H9 (cell line): ENCODE measurements at regions not wholly inside any gene's neighbourhood (a gene's known extent, or its start where the extent isn't known, plus 50 kb on each side); places are given as distances from the start of the nearest gene placed in this dataset.

Experiments used
- DNase-seq: peaks from one replicate; pipeline ENCODE4 v3.0.0-alpha.2; 2017
- H2AFZ ChIP-seq: one replicate; pipeline ENCODE4 v1.6.1; 2013; ENCODE audit warnings: mild to moderate bottlenecking, low read length, control low read depth, moderate library complexity
- H2AK5ac ChIP-seq: 2 replicates; pipeline ENCODE4 v1.6.1; 2013; ENCODE audit warnings: low read length, control low read depth, mixed read lengths; ENCODE audit not compliant: insufficient read length
- H2BK120ac ChIP-seq: one replicate; pipeline ENCODE4 v1.6.1; 2013; ENCODE audit warnings: low read depth, mild to moderate bottlenecking, low read length, control low read depth, inconsistent platforms; ENCODE audit not compliant: poor library complexity, severe bottlenecking
- H2BK12ac ChIP-seq: 2 replicates; pipeline ENCODE4 v1.6.1; 2013; ENCODE audit warnings: low read length, control low read depth, mixed read lengths, low read depth; ENCODE audit not compliant: insufficient read length
- H2BK15ac ChIP-seq: 2 replicates; pipeline ENCODE4 v1.6.1; 2013; ENCODE audit warnings: low read depth, low read length, control low read depth
- H2BK20ac ChIP-seq: one replicate; pipeline ENCODE4 v1.6.1; 2013; ENCODE audit warnings: low read depth, mild to moderate bottlenecking, low read length, control low read depth, inconsistent platforms; ENCODE audit not compliant: poor library complexity, severe bottlenecking
- H2BK5ac ChIP-seq: 2 replicates; pipeline ENCODE4 v1.6.1; 2013; ENCODE audit warnings: low read length, control low read depth, mixed read lengths; ENCODE audit not compliant: insufficient read length
- H3K14ac ChIP-seq: 2 replicates; pipeline ENCODE4 v1.6.1; 2013; ENCODE audit warnings: low read length, control low read depth; ENCODE audit not compliant: insufficient read depth
- H3K18ac ChIP-seq: 2 replicates; pipeline ENCODE4 v1.6.1; 2013; ENCODE audit warnings: low read depth, mild to moderate bottlenecking, mixed read lengths, low read length, control low read depth; ENCODE audit not compliant: insufficient read length
- H3K23ac ChIP-seq: 2 replicates; pipeline ENCODE4 v1.6.1; 2013; ENCODE audit warnings: low read length, control low read depth, mixed read lengths, low read depth; ENCODE audit not compliant: insufficient read length
- H3K23me2 ChIP-seq: 2 replicates; pipeline ENCODE4 v1.6.1; 2013; ENCODE audit warnings: low read depth, mild to moderate bottlenecking, mixed read lengths, low read length, control low read depth; ENCODE audit not compliant: insufficient read length, poor library complexity, severe bottlenecking
- H3K27ac ChIP-seq: 2 replicates; pipeline ENCODE4 v1.5.1; 2013; ENCODE audit warnings: low read length, control low read depth, mixed read lengths, low read depth; ENCODE audit not compliant: insufficient read length
- H3K27me3 ChIP-seq: 2 replicates; pipeline ENCODE4 v1.6.1; 2013; ENCODE audit warnings: low read length, control low read depth, inconsistent platforms; ENCODE audit not compliant: insufficient read depth
- H3K4ac ChIP-seq: 2 replicates; pipeline ENCODE4 v1.6.1; 2013; ENCODE audit warnings: low read depth, mild to moderate bottlenecking, control low read depth, inconsistent platforms, low read length, moderate library complexity
- H3K4me1 ChIP-seq: 2 replicates; pipeline ENCODE4 v1.6.1; 2013; ENCODE audit warnings: low read length, control low read depth, inconsistent platforms; ENCODE audit not compliant: insufficient read depth
- H3K4me2 ChIP-seq: 2 replicates; pipeline ENCODE4 v1.6.1; 2013; ENCODE audit warnings: low read length, control low read depth, mixed read lengths; ENCODE audit not compliant: insufficient read length, insufficient read depth
- H3K56ac ChIP-seq: 2 replicates; pipeline ENCODE4 v1.6.1; 2013; ENCODE audit warnings: low read depth, mild to moderate bottlenecking, mixed read lengths, low read length, control low read depth; ENCODE audit not compliant: insufficient read length
- H3K79me1 ChIP-seq: 2 replicates; pipeline ENCODE4 v1.6.1; 2013; ENCODE audit warnings: low read depth, mild to moderate bottlenecking, moderate library complexity, low read length, control low read depth, inconsistent platforms; ENCODE audit not compliant: insufficient read depth, poor library complexity, severe bottlenecking
- H3K79me2 ChIP-seq: 2 replicates; pipeline ENCODE4 v1.6.1; 2013; ENCODE audit warnings: low read length, control low read depth, inconsistent platforms; ENCODE audit not compliant: insufficient read depth
- H3K9ac ChIP-seq: 2 replicates; pipeline ENCODE4 v1.6.1; 2013; ENCODE audit warnings: low read length, control low read depth, mixed read lengths; ENCODE audit not compliant: insufficient read length; ENCODE audit errors: extremely low read depth
- H3K9me3 ChIP-seq: one replicate; pipeline ENCODE4 v1.6.1; 2013; ENCODE audit warnings: low read depth, low read length, inconsistent platforms; ENCODE audit not compliant: control insufficient read depth
- H3T11ph ChIP-seq: one replicate; pipeline ENCODE4 v1.6.1; 2013; ENCODE audit warnings: mild to moderate bottlenecking, low read length, control low read depth, inconsistent platforms
- H4K20me1 ChIP-seq: one replicate; pipeline ENCODE4 v1.6.1; 2013; ENCODE audit not compliant: control insufficient read depth, insufficient read length, insufficient read depth
- H4K5ac ChIP-seq: 2 replicates; pipeline ENCODE4 v1.6.1; 2013; ENCODE audit warnings: low read depth, mild to moderate bottlenecking, mixed read lengths, low read length, control low read depth; ENCODE audit not compliant: insufficient read length
- H4K8ac ChIP-seq: replicated peaks from 2 replicates; pipeline ENCODE4 v1.6.1; 2013; ENCODE audit warnings: low read length, control low read depth, mixed read lengths, low read depth; ENCODE audit not compliant: insufficient read length
- H4K91ac ChIP-seq: 2 replicates; pipeline ENCODE4 v1.6.1; 2013; ENCODE audit warnings: low read depth, mild to moderate bottlenecking, moderate library complexity, mixed read lengths, low read length, control low read depth; ENCODE audit not compliant: insufficient read length
- H3K27ac Mint-ChIP-seq, 3 experiments: 2 replicates in 2 of 3; 3 replicates in 1 of 3; pipeline ENCODE4 v1.8.0; 2020 to 2021; ENCODE audit warnings: mixed read lengths in 3 of 3, mild to moderate bottlenecking in 1 of 3, moderate library complexity in 1 of 3
- H3K27me3 Mint-ChIP-seq: 2 replicates; pipeline ENCODE4 v1.8.0; 2021; ENCODE audit warnings: low read depth, mild to moderate bottlenecking, moderate library complexity, mixed read lengths
- H3K36me3 Mint-ChIP-seq, 3 experiments: 2 replicates in 2 of 3; 3 replicates in 1 of 3; pipeline ENCODE4 v1.8.0; 2020 to 2021; ENCODE audit warnings: low read depth in 3 of 3, mixed read lengths in 3 of 3; ENCODE audit not compliant: insufficient read depth in 1 of 3
- H3K4me1 Mint-ChIP-seq, 2 experiments: 2 replicates each; pipeline ENCODE4 v1.8.0; 2020; ENCODE audit warnings: mixed read lengths in 2 of 2
- H3K4me3 Mint-ChIP-seq, 2 experiments: 2 replicates in 1 of 2; 3 replicates in 1 of 2; pipeline ENCODE4 v1.8.0; 2020 to 2021; ENCODE audit warnings: mild to moderate bottlenecking in 2 of 2, mixed read lengths in 2 of 2, moderate library complexity in 1 of 2
- H3K9me3 Mint-ChIP-seq, 2 experiments: 2 replicates in 1 of 2; 3 replicates in 1 of 2; pipeline ENCODE4 v1.8.0; 2020; ENCODE audit warnings: mild to moderate bottlenecking in 2 of 2, mixed read lengths in 2 of 2, moderate library complexity in 1 of 2
- TF ChIP-seq, protein P1 (sequence below): fragments of 200-600 bp; sonication (generic); conservative IDR thresholded peaks from 3 replicates; pipeline ENCODE4 v1.8.0; 2021; ENCODE audit warnings: antibody characterized with exemption, mild to moderate bottlenecking

DNA sequence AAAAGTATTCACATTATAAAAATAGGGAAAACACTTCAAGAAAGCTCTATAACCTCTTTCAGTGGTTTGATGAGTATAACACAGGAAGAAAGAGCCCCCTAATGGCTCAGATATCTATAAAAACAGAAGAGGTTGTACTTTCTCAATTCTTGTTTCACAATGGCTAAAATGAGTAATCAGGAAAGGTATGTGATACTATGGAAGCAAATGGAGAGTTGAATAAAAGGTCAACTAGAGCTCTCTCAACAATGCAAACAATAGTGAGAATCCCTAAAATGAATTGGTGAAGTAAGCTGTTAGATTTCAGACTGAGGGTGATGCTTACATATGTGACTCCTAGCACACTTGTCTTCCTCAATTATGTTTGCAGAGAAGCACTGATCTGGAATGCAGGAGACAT is 584.6 kb upstream of the CDH18 start:
- Histone ChIP-seq H3K9ac (no peak overlapping the region), H3K27ac (no peak overlapping the region), H3K4ac (no peak overlapping the region), H3K18ac (no peak overlapping the region), H4K20me1 (no peaks in the 10 kb centered on the region), H3K79me1 (no peaks in the 10 kb centered on the region), H3T11ph (no peak overlapping the region), H2BK12ac (no peak overlapping the region), H4K91ac (no peak overlapping the region), H3K14ac (no peak overlapping the region), H3K56ac (no peak overlapping the region), H2AK5ac (no peak overlapping the region), H3K9me3 (no peaks in the 10 kb centered on the region), H3K23ac (no peak overlapping the region), H4K8ac (no peak overlapping the region), H3K79me2 (no peaks in the 10 kb centered on the region), H3K23me2 (no peaks in the 10 kb centered on the region), H2BK5ac (no peak overlapping the region), H2BK20ac (no peak overlapping the region), H3K4me2 (no peak overlapping the region), H2BK120ac (no peak overlapping the region), H2BK15ac (no peak overlapping the region), H3K4me1 (no peaks in the 10 kb centered on the region), H3K27me3 (no peaks in the 10 kb centered on the region), H2AFZ (no peak overlapping the region), H4K5ac (no peak overlapping the region)
- Mint-ChIP-seq H3K27me3 (no peaks in the 10 kb centered on the region), H3K27ac (no peak overlapping the region; a peak in 1 of 7 replicates), H3K9me3 (no peaks in the 10 kb centered on the region), H3K4me1 (peaks cover 6 to 9% of the 10 kb centered on the region in 2 experiments; a peak in 3 of 4 replicates), H3K36me3 (no peaks in the 10 kb centered on the region), H3K4me3 (no peak overlapping the region)
- DNase-seq = no peak
- TF ChIP-seq, protein P1, sequence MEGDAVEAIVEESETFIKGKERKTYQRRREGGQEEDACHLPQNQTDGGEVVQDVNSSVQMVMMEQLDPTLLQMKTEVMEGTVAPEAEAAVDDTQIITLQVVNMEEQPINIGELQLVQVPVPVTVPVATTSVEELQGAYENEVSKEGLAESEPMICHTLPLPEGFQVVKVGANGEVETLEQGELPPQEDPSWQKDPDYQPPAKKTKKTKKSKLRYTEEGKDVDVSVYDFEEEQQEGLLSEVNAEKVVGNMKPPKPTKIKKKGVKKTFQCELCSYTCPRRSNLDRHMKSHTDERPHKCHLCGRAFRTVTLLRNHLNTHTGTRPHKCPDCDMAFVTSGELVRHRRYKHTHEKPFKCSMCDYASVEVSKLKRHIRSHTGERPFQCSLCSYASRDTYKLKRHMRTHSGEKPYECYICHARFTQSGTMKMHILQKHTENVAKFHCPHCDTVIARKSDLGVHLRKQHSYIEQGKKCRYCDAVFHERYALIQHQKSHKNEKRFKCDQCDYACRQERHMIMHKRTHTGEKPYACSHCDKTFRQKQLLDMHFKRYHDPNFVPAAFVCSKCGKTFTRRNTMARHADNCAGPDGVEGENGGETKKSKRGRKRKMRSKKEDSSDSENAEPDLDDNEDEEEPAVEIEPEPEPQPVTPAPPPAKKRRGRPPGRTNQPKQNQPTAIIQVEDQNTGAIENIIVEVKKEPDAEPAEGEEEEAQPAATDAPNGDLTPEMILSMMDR = 0 out of 3 replicates have a peak, but pooled peaks have one; percentile 15
